ENCODE measurements at regions not wholly inside any gene's neighbourhood (a gene's known extent, or its start where the extent isn't known, plus 50 kb on each side); places are given as distances from the start of the nearest gene placed in this dataset.

GRCh38 chr12:40632171-40632570, 60.1 kb upstream of the CNTN1 start:
- H3K4me3 ChIP-seq (replicated peaks; ENCODE audit: insufficient read depth, low read length) = no peak overlapping the region
- no peak overlapping the region for H3K27ac ChIP-seq (replicated peaks)
- TF ChIP-seq, protein P1, sequence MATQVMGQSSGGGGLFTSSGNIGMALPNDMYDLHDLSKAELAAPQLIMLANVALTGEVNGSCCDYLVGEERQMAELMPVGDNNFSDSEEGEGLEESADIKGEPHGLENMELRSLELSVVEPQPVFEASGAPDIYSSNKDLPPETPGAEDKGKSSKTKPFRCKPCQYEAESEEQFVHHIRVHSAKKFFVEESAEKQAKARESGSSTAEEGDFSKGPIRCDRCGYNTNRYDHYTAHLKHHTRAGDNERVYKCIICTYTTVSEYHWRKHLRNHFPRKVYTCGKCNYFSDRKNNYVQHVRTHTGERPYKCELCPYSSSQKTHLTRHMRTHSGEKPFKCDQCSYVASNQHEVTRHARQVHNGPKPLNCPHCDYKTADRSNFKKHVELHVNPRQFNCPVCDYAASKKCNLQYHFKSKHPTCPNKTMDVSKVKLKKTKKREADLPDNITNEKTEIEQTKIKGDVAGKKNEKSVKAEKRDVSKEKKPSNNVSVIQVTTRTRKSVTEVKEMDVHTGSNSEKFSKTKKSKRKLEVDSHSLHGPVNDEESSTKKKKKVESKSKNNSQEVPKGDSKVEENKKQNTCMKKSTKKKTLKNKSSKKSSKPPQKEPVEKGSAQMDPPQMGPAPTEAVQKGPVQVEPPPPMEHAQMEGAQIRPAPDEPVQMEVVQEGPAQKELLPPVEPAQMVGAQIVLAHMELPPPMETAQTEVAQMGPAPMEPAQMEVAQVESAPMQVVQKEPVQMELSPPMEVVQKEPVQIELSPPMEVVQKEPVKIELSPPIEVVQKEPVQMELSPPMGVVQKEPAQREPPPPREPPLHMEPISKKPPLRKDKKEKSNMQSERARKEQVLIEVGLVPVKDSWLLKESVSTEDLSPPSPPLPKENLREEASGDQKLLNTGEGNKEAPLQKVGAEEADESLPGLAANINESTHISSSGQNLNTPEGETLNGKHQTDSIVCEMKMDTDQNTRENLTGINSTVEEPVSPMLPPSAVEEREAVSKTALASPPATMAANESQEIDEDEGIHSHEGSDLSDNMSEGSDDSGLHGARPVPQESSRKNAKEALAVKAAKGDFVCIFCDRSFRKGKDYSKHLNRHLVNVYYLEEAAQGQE (IDR thresholded peaks at IDR 0.05; ENCODE audit: insufficient replicate concordance, low read depth) = no peak
- TF ChIP-seq CTCF (IDR thresholded peaks at IDR 0.05; ENCODE audit: insufficient read depth, low read length) (no peak), SPI1 (IDR thresholded peaks at IDR 0.05; ENCODE audit: borderline replicate concordance, low read depth) (no peak), GABPA (IDR thresholded peaks at IDR 0.05; ENCODE audit: low read depth) (no peak), POLR2AphosphoS5 (IDR thresholded peaks at IDR 0.05; ENCODE audit: low read depth) (no peak)
- H3K27me3 ChIP-seq (ENCODE audit: insufficient read depth, poor library complexity, severe bottlenecking) = no peaks in the 10 kb centered on the region
- no peak for DNase-seq (ENCODE audit: low read depth in 1 of 2, low spot score in 1 of 2)

DNA sequence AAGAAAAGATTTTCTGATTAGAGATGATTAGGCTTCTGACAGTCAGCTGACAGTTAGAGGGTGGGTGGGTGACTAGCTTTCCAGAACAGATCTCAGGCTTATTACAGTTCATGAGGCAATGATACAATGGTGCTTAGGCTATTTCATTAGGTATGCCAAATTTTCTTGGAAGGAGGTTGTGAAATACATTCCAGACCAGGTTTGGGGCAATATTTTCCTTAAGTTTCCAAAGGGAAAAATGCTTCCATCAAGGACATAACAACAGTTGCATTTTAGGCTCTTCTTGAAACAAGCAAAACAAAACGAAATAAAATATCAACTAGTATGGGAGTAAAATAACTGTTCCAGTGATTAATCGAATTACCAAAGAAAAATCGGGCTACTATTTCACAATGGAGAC, 59.3 kb upstream of the CNTN1 start:
- TF ChIP-seq CTCF (IDR thresholded peaks at IDR 0.05; ENCODE audit: insufficient read depth, low read length) (no peak), GABPA (IDR thresholded peaks at IDR 0.05; ENCODE audit: low read depth) (no peak), SPI1 (IDR thresholded peaks at IDR 0.05; ENCODE audit: borderline replicate concordance, low read depth) (no peak), POLR2AphosphoS5 (IDR thresholded peaks at IDR 0.05; ENCODE audit: low read depth) (no peak)
- TF ChIP-seq, protein P1 (IDR thresholded peaks at IDR 0.05; ENCODE audit: insufficient replicate concordance, low read depth) = no peak
- H3K27ac ChIP-seq (replicated peaks) = no peak overlapping the region
- no peaks in the 10 kb centered on the region for H3K27me3 ChIP-seq (ENCODE audit: insufficient read depth, poor library complexity, severe bottlenecking)
- no peak overlapping the region for H3K4me3 ChIP-seq (replicated peaks; ENCODE audit: insufficient read depth, low read length)
- no peak for DNase-seq (ENCODE audit: low read depth in 1 of 2, low spot score in 1 of 2)

GRCh38 chr12:40634517-40635131, 57.6 kb upstream of the CNTN1 start:
- no peaks in the 10 kb centered on the region for H3K27me3 ChIP-seq (ENCODE audit: insufficient read depth, poor library complexity, severe bottlenecking)
- no peak overlapping the region for H3K4me3 ChIP-seq (replicated peaks; ENCODE audit: insufficient read depth, low read length)
- TF ChIP-seq CTCF (IDR thresholded peaks at IDR 0.05; ENCODE audit: insufficient read depth, low read length) (no peak), SPI1 (IDR thresholded peaks at IDR 0.05; ENCODE audit: borderline replicate concordance, low read depth) (no peak), GABPA (IDR thresholded peaks at IDR 0.05; ENCODE audit: low read depth) (no peak), POLR2AphosphoS5 (IDR thresholded peaks at IDR 0.05; ENCODE audit: low read depth) (no peak)
- TF ChIP-seq, protein P1 (IDR thresholded peaks at IDR 0.05; ENCODE audit: insufficient replicate concordance, low read depth) = no peak
- no peak overlapping the region for H3K27ac ChIP-seq (replicated peaks)
- DNase-seq (ENCODE audit: low read depth in 1 of 2, low spot score in 1 of 2) = no peak

Data from HL-60 (cell line).